ENCODE measurements at regions not wholly inside any gene's neighbourhood (a gene's known extent, or its start where the extent isn't known, plus 50 kb on each side); places are given as distances from the start of the nearest gene placed in this dataset.

GRCh38 chr6:8710668-8711431 lies 275.5 kb upstream of the SLC35B3 start:
- Mint-ChIP-seq H3K36me3 (no peaks in the 10 kb centered on the region), H3K4me1 (no peaks in the 10 kb centered on the region), H3K27ac (no peak overlapping the region), H3K27me3 (no peaks in the 10 kb centered on the region), H3K4me3 (no peak overlapping the region), H3K9me3 (peaks cover 0 to 4% (median 0%) of the 10 kb centered on the region in 11 donors)
- Histone ChIP-seq H3K27ac (ENCODE audit: low read depth, low read length) (no peak overlapping the region), H3K9me3 (ENCODE audit: control insufficient read depth in 2 of 3, low read length in 3 of 3) (no peaks in the 10 kb centered on the region), H3K4me1 (ENCODE audit: control insufficient read depth in 2 of 2, insufficient read depth in 2 of 2, low read length in 2 of 2) (no peaks in the 10 kb centered on the region), H3K4me3 (ENCODE audit: low read length) (no peak overlapping the region), H3K36me3 (ENCODE audit: control insufficient read depth in 2 of 3, insufficient read depth in 3 of 3, low read length in 3 of 3) (no peaks in the 10 kb centered on the region), H3K27me3 (ENCODE audit: control insufficient read depth in 2 of 2, insufficient read depth in 2 of 2, low read length in 2 of 2) (no peaks in the 10 kb centered on the region)
- ChIA-PET POLR2A (no interaction called here), CTCF (no interaction called here)
- no peak for DNase-seq
- intact Hi-C loops (cut with micrococcal nuclease): no loop called here
- ATAC-seq: no peak

- H3K4me3 ChIP-seq (ENCODE audit: low read length): no peak overlapping the region
These were observed 272.8 kb upstream of the SLC35B3 start for GRCh38 chr6:8707956-8708772.

DNA sequence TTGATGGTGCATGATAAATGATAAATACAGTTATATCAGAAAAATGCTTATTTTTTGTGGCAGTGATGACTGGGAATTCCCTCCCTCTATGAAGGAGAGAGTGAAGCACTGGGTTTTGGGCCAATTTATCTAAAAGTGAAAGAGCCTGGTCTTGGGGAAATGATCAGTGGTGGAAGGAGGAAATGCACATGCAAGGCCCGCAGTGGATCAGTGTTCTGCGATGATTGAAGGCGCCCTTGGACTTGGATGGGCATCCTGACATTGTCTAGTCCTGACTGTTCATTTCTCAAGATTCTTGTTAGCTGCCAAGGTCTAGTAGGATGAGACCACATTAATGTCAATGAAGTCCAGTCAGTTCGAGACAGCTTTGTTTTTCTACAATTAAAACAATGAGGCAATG lies 272.0 kb upstream of the SLC35B3 start:
- POLR2A ChIA-PET: no interaction called here
- H3K4me1 Mint-ChIP-seq: no peaks in the 10 kb centered on the region
- H3K36me3 ChIP-seq (ENCODE audit: control insufficient read depth in 2 of 3, insufficient read depth in 3 of 3, low read length in 3 of 3): no peaks in the 10 kb centered on the region
- H3K27me3 ChIP-seq (ENCODE audit: control insufficient read depth in 2 of 2, insufficient read depth in 2 of 2, low read length in 2 of 2): no peaks in the 10 kb centered on the region
- H3K9me3 Mint-ChIP-seq: peaks cover 0 to 5% (median 3%) of the 10 kb centered on the region in 11 donors
- H3K27ac ChIP-seq (ENCODE audit: low read depth, low read length): no peak overlapping the region
- no peak overlapping the region for H3K27ac Mint-ChIP-seq
- no peak overlapping the region for H3K4me3 ChIP-seq (ENCODE audit: low read length)
- CTCF ChIA-PET: no interaction called here
- ATAC-seq (no peak), DNase-seq (no peak)
- no peaks in the 10 kb centered on the region for H3K4me1 ChIP-seq (ENCODE audit: control insufficient read depth in 2 of 2, insufficient read depth in 2 of 2, low read length in 2 of 2)
- intact Hi-C loops (cut with micrococcal nuclease): no loop called here
- H3K27me3 Mint-ChIP-seq: no peaks in the 10 kb centered on the region
- H3K4me3 Mint-ChIP-seq: no peak overlapping the region
- H3K36me3 Mint-ChIP-seq: no peaks in the 10 kb centered on the region
- H3K9me3 ChIP-seq (ENCODE audit: control insufficient read depth in 2 of 3, low read length in 3 of 3): no peaks in the 10 kb centered on the region

More at GRCh38 chr6:8707956-8708772, 272.8 kb upstream of the SLC35B3 start:
- Mint-ChIP-seq H3K36me3 (no peaks in the 10 kb centered on the region), H3K27ac (no peak overlapping the region), H3K4me3 (no peak overlapping the region), H3K27me3 (no peaks in the 10 kb centered on the region), H3K4me1 (no peaks in the 10 kb centered on the region), H3K9me3 (peaks cover 0 to 4% (median 0%) of the 10 kb centered on the region in 11 donors)
- no peak for DNase-seq
- Histone ChIP-seq H3K9me3 (ENCODE audit: control insufficient read depth in 2 of 3, low read length in 3 of 3) (no peaks in the 10 kb centered on the region), H3K27me3 (ENCODE audit: control insufficient read depth in 2 of 2, insufficient read depth in 2 of 2, low read length in 2 of 2) (no peaks in the 10 kb centered on the region), H3K27ac (ENCODE audit: low read depth, low read length) (no peak overlapping the region), H3K36me3 (ENCODE audit: control insufficient read depth in 2 of 3, insufficient read depth in 3 of 3, low read length in 3 of 3) (no peaks in the 10 kb centered on the region), H3K4me1 (ENCODE audit: control insufficient read depth in 2 of 2, insufficient read depth in 2 of 2, low read length in 2 of 2) (no peaks in the 10 kb centered on the region)
- CTCF ChIA-PET: no interaction called here
- POLR2A ChIA-PET: no interaction called here
- ATAC-seq: peak; percentile 40
- intact Hi-C loops (cut with micrococcal nuclease): no loop called here

DNA sequence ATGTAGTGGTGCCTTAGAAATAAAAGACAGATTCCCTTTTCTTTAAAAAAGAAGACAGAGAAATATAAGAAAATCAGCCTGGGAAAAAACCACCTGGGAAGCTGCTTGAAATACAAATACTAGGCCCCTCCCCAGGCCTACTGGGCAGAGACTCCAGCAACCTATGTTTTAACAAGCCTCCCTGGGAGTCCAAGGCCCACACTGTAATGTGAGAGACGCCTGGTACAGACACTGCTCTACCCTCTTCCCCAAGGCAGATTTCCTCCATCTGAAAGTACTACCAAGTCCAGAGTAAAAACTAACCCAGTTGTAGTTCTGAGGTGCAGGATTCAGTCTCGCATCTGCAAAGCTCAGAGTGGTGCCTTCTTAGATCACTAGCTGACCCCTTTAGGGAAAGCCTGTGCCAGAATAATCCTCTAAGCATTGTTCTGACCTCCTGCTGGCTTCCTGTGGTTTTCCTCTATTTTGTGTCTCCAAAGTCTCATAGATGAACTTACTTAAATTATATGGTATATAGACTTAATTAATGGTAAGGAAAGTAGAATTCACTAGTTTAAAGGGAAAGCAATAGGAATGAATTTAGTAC lies 270.2 kb upstream of the SLC35B3 start:
- Mint-ChIP-seq H3K27me3 (no peaks in the 10 kb centered on the region), H3K4me3 (no peak overlapping the region), H3K36me3 (no peaks in the 10 kb centered on the region), H3K9me3 (peaks cover 0 to 14% (median 5%) of the 10 kb centered on the region in 11 donors), H3K4me1 (no peaks in the 10 kb centered on the region), H3K27ac (no peak overlapping the region)
- ATAC-seq (no peak), DNase-seq (no peak)
- H3K27ac ChIP-seq (ENCODE audit: low read depth, low read length): no peak overlapping the region
- ChIA-PET CTCF (no interaction called here), POLR2A (no interaction called here)
- no peaks in the 10 kb centered on the region for H3K4me1 ChIP-seq (ENCODE audit: control insufficient read depth in 2 of 2, insufficient read depth in 2 of 2, low read length in 2 of 2)
- intact Hi-C loops (cut with micrococcal nuclease): no loop called here
- no peaks in the 10 kb centered on the region for H3K9me3 ChIP-seq (ENCODE audit: control insufficient read depth in 2 of 3, low read length in 3 of 3)
- H3K36me3 ChIP-seq (ENCODE audit: control insufficient read depth in 2 of 3, insufficient read depth in 3 of 3, low read length in 3 of 3): no peaks in the 10 kb centered on the region
- H3K4me3 ChIP-seq (ENCODE audit: low read length): no peak overlapping the region
- H3K27me3 ChIP-seq (ENCODE audit: control insufficient read depth in 2 of 2, insufficient read depth in 2 of 2, low read length in 2 of 2): no peaks in the 10 kb centered on the region

- DNase-seq (no peak), ATAC-seq (no peak)
- H3K9me3 Mint-ChIP-seq: peaks cover 0 to 21% (median 8%) of the 10 kb centered on the region in 11 donors
- Histone ChIP-seq H3K36me3 (ENCODE audit: control insufficient read depth in 2 of 3, insufficient read depth in 3 of 3, low read length in 3 of 3) (no peaks in the 10 kb centered on the region), H3K9me3 (ENCODE audit: control insufficient read depth in 2 of 3, low read length in 3 of 3) (no peaks in the 10 kb centered on the region), H3K27me3 (ENCODE audit: control insufficient read depth in 2 of 2, insufficient read depth in 2 of 2, low read length in 2 of 2) (no peaks in the 10 kb centered on the region), H3K4me3 (ENCODE audit: low read length) (no peak overlapping the region), H3K4me1 (ENCODE audit: control insufficient read depth in 2 of 2, insufficient read depth in 2 of 2, low read length in 2 of 2) (no peaks in the 10 kb centered on the region), H3K27ac (ENCODE audit: low read depth, low read length) (no peak overlapping the region)
- no peak overlapping the region for H3K27ac Mint-ChIP-seq
- intact Hi-C loops (cut with micrococcal nuclease): no loop called here
- CTCF ChIA-PET: no interaction called here
- POLR2A ChIA-PET: no interaction called here
- no peaks in the 10 kb centered on the region for H3K36me3 Mint-ChIP-seq
- peaks cover 0 to 2% (median 0%) of the 10 kb centered on the region in 7 donors for H3K4me1 Mint-ChIP-seq
- H3K4me3 Mint-ChIP-seq: no peak overlapping the region
- H3K27me3 Mint-ChIP-seq: no peaks in the 10 kb centered on the region
These were observed 267.7 kb upstream of the SLC35B3 start for GRCh38 chr6:8703059-8703458.

GRCh38 chr6:8688821-8689220 lies 253.5 kb upstream of the SLC35B3 start:
- DNase-seq (no peak), ATAC-seq (no peak)
- Mint-ChIP-seq H3K27ac (no peak overlapping the region), H3K4me1 (no peaks in the 10 kb centered on the region), H3K4me3 (no peak overlapping the region), H3K9me3 (peaks cover 0 to 25% (median 6%) of the 10 kb centered on the region in 11 donors), H3K36me3 (peaks cover 0 to 6% (median 0%) of the 10 kb centered on the region in 5 donors), H3K27me3 (peaks cover 0 to 7% (median 5%) of the 10 kb centered on the region in 5 donors)
- Histone ChIP-seq H3K36me3 (ENCODE audit: control insufficient read depth in 2 of 3, insufficient read depth in 3 of 3, low read length in 3 of 3) (no peaks in the 10 kb centered on the region), H3K27me3 (ENCODE audit: control insufficient read depth in 2 of 2, insufficient read depth in 2 of 2, low read length in 2 of 2) (no peaks in the 10 kb centered on the region), H3K4me1 (ENCODE audit: control insufficient read depth in 2 of 2, insufficient read depth in 2 of 2, low read length in 2 of 2) (no peaks in the 10 kb centered on the region), H3K9me3 (ENCODE audit: control insufficient read depth in 2 of 3, low read length in 3 of 3) (peaks cover 0 to 6% (median 0%) of the 10 kb centered on the region in 3 experiments), H3K27ac (ENCODE audit: low read depth, low read length) (no peak overlapping the region), H3K4me3 (ENCODE audit: low read length) (no peak overlapping the region)
- ChIA-PET POLR2A (no interaction called here), CTCF (no interaction called here)
- intact Hi-C loops (cut with micrococcal nuclease): no loop called here
